Astrocyte (in vitro differentiated cells and primary cell): ENCODE measurements at regions not wholly inside any gene's neighbourhood (a gene's known extent, or its start where the extent isn't known, plus 50 kb on each side); places are given as distances from the start of the nearest gene placed in this dataset.

Experiments
- DNase-seq: peaks from one replicate; pipeline ENCODE4 v3.0.0-alpha.2; 2010; ENCODE audit warnings: low read depth
- FAIRE-seq: peaks from 2 replicates; lab custom pipeline; 2011; peaks lifted over from hg19 to GRCh38; lab: Jason Lieb, UNC
- H2AFZ ChIP-seq: 2 replicates; pipeline ENCODE4 v1.6.0; 2012; ENCODE audit warnings: low read depth, low read length, inconsistent platforms
- H3K27ac ChIP-seq: 2 replicates; pipeline ENCODE4 v1.5.1; 2011; ENCODE audit warnings: low read depth, low read length, inconsistent platforms
- H3K27me3 ChIP-seq: 2 replicates; pipeline ENCODE4 v1.6.0; 2011; ENCODE audit warnings: low read length, inconsistent platforms; ENCODE audit not compliant: insufficient read depth
- H3K36me3 ChIP-seq: 2 replicates; pipeline ENCODE4 v1.5.1; 2011; ENCODE audit warnings: low read length, inconsistent platforms; ENCODE audit not compliant: insufficient read depth
- H3K4me1 ChIP-seq: 2 replicates; pipeline ENCODE4 v1.5.1; 2011; ENCODE audit warnings: low read length, inconsistent platforms; ENCODE audit not compliant: insufficient read depth
- H3K4me2 ChIP-seq: 2 replicates; pipeline ENCODE4 v1.6.0; 2012; ENCODE audit warnings: low read length, inconsistent platforms
- H3K4me3 ChIP-seq: 2 replicates; pipeline ENCODE4 v1.5.1; 2011; ENCODE audit warnings: low read depth, mild to moderate bottlenecking, low read length, inconsistent platforms; ENCODE audit not compliant: insufficient read depth
- H3K79me2 ChIP-seq: 2 replicates; pipeline ENCODE4 v1.6.0; 2012; ENCODE audit warnings: mild to moderate bottlenecking, low read length, inconsistent platforms; ENCODE audit not compliant: insufficient read depth
- H3K9ac ChIP-seq: 2 replicates; pipeline ENCODE4 v1.6.0; 2012; ENCODE audit warnings: mild to moderate bottlenecking, low read length, inconsistent platforms
- H3K9me3 ChIP-seq: 2 replicates; pipeline ENCODE4 v1.5.1; 2012; ENCODE audit warnings: low read depth, mild to moderate bottlenecking, low read length, inconsistent platforms; ENCODE audit not compliant: insufficient read depth
- H4K20me1 ChIP-seq: 2 replicates; pipeline ENCODE4 v1.6.0; 2012; ENCODE audit warnings: low read length, inconsistent platforms; ENCODE audit not compliant: insufficient read depth
- H3K27ac Mint-ChIP-seq: one replicate; pipeline ENCODE4 v1.8.0; 2021; ENCODE audit warnings: mild to moderate bottlenecking, mixed read lengths; ENCODE audit not compliant: unreplicated experiment
- H3K27me3 Mint-ChIP-seq: one replicate; pipeline ENCODE4 v1.8.0; 2021; ENCODE audit warnings: low read depth, mixed read lengths; ENCODE audit not compliant: unreplicated experiment
- H3K36me3 Mint-ChIP-seq: one replicate; pipeline ENCODE4 v1.8.0; 2021; ENCODE audit warnings: low read depth, mixed read lengths; ENCODE audit not compliant: unreplicated experiment
- H3K4me1 Mint-ChIP-seq: one replicate; pipeline ENCODE4 v1.8.0; 2021; ENCODE audit warnings: low read depth, mixed read lengths; ENCODE audit not compliant: unreplicated experiment
- H3K4me3 Mint-ChIP-seq: one replicate; pipeline ENCODE4 v1.8.0; 2021; ENCODE audit warnings: mild to moderate bottlenecking, moderate library complexity, mixed read lengths; ENCODE audit not compliant: unreplicated experiment
- H3K9me3 Mint-ChIP-seq: one replicate; pipeline ENCODE4 v1.8.0; 2021; ENCODE audit warnings: mild to moderate bottlenecking, mixed read lengths; ENCODE audit not compliant: unreplicated experiment
- EZH2 ChIP-seq: IDR thresholded peaks from 2 replicates; pipeline ENCODE4 v1.6.1; 2012; ENCODE audit warnings: mild to moderate bottlenecking, low read length, inconsistent platforms; ENCODE audit not compliant: insufficient read depth
- TF ChIP-seq, protein P1 (sequence below): IDR thresholded peaks from 2 replicates; pipeline ENCODE4 v1.5.1; 2011; ENCODE audit warnings: low read depth, mild to moderate bottlenecking, inconsistent platforms, low read length, moderate library complexity; ENCODE audit not compliant: insufficient read depth

DNA sequence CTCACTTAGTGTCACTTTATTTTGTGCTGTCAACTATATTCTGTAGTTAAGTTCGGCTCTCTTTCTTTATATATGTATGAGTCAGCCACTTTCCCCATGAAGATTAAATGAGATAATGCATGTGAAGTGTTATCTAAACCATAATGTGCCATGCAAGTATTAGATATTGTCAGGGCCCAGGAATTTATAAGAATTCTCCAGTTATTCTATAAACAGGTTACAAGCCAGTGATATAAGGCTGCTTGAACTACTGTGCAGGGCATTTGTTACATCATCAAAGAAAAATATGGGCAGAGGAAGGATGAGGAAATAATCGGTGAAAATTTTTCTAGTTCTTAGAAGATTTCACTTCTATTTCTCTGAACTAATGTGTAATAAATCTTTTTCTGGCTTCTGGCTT lies 1049.0 kb upstream of the NR2F2 start:
- Histone ChIP-seq H3K36me3 (no peaks in the 10 kb centered on the region), H2AFZ (no peak overlapping the region), H3K9ac (no peak overlapping the region), H3K4me1 (peaks cover 26% of the 10 kb centered on the region), H3K9me3 (no peaks in the 10 kb centered on the region), H3K79me2 (no peaks in the 10 kb centered on the region), H3K27ac (no peak overlapping the region), H4K20me1 (no peaks in the 10 kb centered on the region), H3K27me3 (no peaks in the 10 kb centered on the region), H3K4me2 (no peak overlapping the region), H3K4me3 (no peak overlapping the region)
- TF ChIP-seq EZH2, result no peak
- TF ChIP-seq, protein P1, sequence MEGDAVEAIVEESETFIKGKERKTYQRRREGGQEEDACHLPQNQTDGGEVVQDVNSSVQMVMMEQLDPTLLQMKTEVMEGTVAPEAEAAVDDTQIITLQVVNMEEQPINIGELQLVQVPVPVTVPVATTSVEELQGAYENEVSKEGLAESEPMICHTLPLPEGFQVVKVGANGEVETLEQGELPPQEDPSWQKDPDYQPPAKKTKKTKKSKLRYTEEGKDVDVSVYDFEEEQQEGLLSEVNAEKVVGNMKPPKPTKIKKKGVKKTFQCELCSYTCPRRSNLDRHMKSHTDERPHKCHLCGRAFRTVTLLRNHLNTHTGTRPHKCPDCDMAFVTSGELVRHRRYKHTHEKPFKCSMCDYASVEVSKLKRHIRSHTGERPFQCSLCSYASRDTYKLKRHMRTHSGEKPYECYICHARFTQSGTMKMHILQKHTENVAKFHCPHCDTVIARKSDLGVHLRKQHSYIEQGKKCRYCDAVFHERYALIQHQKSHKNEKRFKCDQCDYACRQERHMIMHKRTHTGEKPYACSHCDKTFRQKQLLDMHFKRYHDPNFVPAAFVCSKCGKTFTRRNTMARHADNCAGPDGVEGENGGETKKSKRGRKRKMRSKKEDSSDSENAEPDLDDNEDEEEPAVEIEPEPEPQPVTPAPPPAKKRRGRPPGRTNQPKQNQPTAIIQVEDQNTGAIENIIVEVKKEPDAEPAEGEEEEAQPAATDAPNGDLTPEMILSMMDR, result no peak
- peaks cover 20% of the 10 kb centered on the region for H3K4me1 Mint-ChIP-seq
- no peaks in the 10 kb centered on the region for H3K27me3 Mint-ChIP-seq
- no peaks in the 10 kb centered on the region for H3K36me3 Mint-ChIP-seq
- peaks cover 2% of the 10 kb centered on the region for H3K9me3 Mint-ChIP-seq
- H3K4me3 Mint-ChIP-seq, result no peak overlapping the region
- no peak for FAIRE-seq
- H3K27ac Mint-ChIP-seq, result no peak overlapping the region
- peak; percentile 53 for DNase-seq

DNA sequence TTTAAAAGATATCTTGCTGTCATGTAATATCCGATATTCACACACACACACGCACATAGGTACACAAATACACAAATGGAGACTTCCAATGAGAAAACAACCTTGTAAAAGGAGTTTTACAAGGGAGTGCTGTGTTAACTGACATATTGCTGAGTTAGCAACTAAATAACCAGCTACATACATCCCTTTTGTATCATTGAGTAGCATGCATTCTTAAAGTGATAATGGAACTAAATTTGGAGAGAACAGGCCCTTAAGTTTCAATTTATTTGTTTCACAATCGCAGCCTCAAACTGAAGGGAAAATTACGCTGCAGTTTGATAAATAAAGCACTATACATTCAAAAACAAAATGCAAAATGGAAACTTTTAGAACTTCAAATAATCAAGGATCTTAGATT lies 1046.0 kb upstream of the NR2F2 start:
- no peaks in the 10 kb centered on the region for H3K36me3 Mint-ChIP-seq
- no peaks in the 10 kb centered on the region for H3K36me3 ChIP-seq
- no peaks in the 10 kb centered on the region for H4K20me1 ChIP-seq
- FAIRE-seq (no peak), DNase-seq (no peak)
- H3K27ac ChIP-seq, result no peak overlapping the region
- H2AFZ ChIP-seq, result no peak overlapping the region
- peak overlapping the region; percentile 16 for H3K4me2 ChIP-seq
- peaks cover 2% of the 10 kb centered on the region for H3K9me3 Mint-ChIP-seq
- no peaks in the 10 kb centered on the region for H3K79me2 ChIP-seq
- H3K4me3 ChIP-seq, result no peak overlapping the region
- TF ChIP-seq EZH2, result no peak
- TF ChIP-seq, protein P1, result no peak
- H3K27me3 Mint-ChIP-seq, result no peaks in the 10 kb centered on the region
- H3K9me3 ChIP-seq, result no peaks in the 10 kb centered on the region
- no peaks in the 10 kb centered on the region for H3K27me3 ChIP-seq
- H3K4me1 ChIP-seq, result peaks cover 31% of the 10 kb centered on the region
- no peak overlapping the region for H3K9ac ChIP-seq
- H3K4me3 Mint-ChIP-seq, result peak overlapping the region; percentile 27
- peaks cover 30% of the 10 kb centered on the region for H3K4me1 Mint-ChIP-seq
- no peak overlapping the region for H3K27ac Mint-ChIP-seq

DNA sequence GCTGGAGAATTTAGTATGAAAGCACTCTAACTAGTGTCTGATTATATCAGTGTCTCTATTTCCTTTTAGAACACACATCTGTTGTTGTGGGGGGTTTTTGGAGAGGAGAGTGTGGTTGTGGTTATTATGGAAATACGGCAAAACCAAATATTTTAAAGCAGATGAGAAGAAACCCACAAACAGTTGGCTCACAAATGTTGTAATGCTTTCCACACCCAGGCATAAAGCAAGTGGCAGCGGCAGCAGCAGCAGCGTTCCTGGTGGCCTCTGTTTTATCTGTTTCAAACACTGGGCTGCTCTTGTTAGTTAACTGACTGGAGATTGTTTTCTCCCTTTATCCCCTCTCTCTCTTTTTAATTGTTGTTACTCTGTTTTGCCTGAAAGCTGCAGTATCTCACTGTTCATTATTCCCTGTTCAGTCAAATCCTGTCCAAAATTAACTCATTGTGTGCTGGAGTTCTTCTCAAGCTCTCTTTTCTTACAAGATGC lies 1045.5 kb upstream of the NR2F2 start:
- H3K27me3 ChIP-seq, result no peaks in the 10 kb centered on the region
- H3K79me2 ChIP-seq, result no peaks in the 10 kb centered on the region
- peaks cover 2% of the 10 kb centered on the region for H3K9me3 Mint-ChIP-seq
- H3K36me3 Mint-ChIP-seq, result no peaks in the 10 kb centered on the region
- peak overlapping the region; percentile 48 for H2AFZ ChIP-seq
- H3K9me3 ChIP-seq, result no peaks in the 10 kb centered on the region
- FAIRE-seq (peak; percentile 54), DNase-seq (peak; percentile 71)
- no peak overlapping the region for H3K27ac ChIP-seq
- H3K4me3 ChIP-seq, result no peak overlapping the region
- no peaks in the 10 kb centered on the region for H4K20me1 ChIP-seq
- no peak overlapping the region for H3K9ac ChIP-seq
- peak overlapping the region; percentile 16 for H3K4me2 ChIP-seq
- peaks cover 30% of the 10 kb centered on the region for H3K4me1 Mint-ChIP-seq
- no peaks in the 10 kb centered on the region for H3K36me3 ChIP-seq
- peak overlapping the region; percentile 27 for H3K4me3 Mint-ChIP-seq
- TF ChIP-seq, protein P1, result peak; percentile 16
- no peak for TF ChIP-seq EZH2
- no peaks in the 10 kb centered on the region for H3K27me3 Mint-ChIP-seq
- peaks cover 31% of the 10 kb centered on the region for H3K4me1 ChIP-seq
- no peak overlapping the region for H3K27ac Mint-ChIP-seq
